ENCODE measurements at regions not wholly inside any gene's neighbourhood (a gene's known extent, or its start where the extent isn't known, plus 50 kb on each side); places are given as distances from the start of the nearest gene placed in this dataset.
"Not testable (repeated sequence)": the region's sequence is repeated elsewhere in the genome, so short reads cannot be mapped to it uniquely, and the experiment has no call there.

GRCh38 chr2:87675487-87675886, 72.4 kb upstream of the PLGLB2 start:
- not testable (repeated sequence) for H3K27me3 ChIP-seq (replicated peaks; ENCODE audit: insufficient read depth); H3K36me3 ChIP-seq; H3K4me3 ChIP-seq; H3K27ac ChIP-seq; H3K9me3 ChIP-seq; H3K4me1 ChIP-seq (ENCODE audit: control insufficient read depth in 1 of 2, low read depth in 2 of 2); DNase-seq (ENCODE audit: low spot score)
- peak; percentile 26 for ATAC-seq (ENCODE audit: insufficient number of reproducible peaks, low FRiP score, low read depth)

GRCh38 chr2:87677421-87677923, 70.4 kb upstream of the PLGLB2 start:
- ATAC-seq (ENCODE audit: insufficient number of reproducible peaks, low FRiP score, low read depth); DNase-seq (ENCODE audit: low spot score); H3K4me3 ChIP-seq; H3K27me3 ChIP-seq (replicated peaks; ENCODE audit: insufficient read depth); H3K36me3 ChIP-seq; H3K27ac ChIP-seq; H3K9me3 ChIP-seq; H3K4me1 ChIP-seq (ENCODE audit: control insufficient read depth in 1 of 2, low read depth in 2 of 2): not testable (repeated sequence)

DNA sequence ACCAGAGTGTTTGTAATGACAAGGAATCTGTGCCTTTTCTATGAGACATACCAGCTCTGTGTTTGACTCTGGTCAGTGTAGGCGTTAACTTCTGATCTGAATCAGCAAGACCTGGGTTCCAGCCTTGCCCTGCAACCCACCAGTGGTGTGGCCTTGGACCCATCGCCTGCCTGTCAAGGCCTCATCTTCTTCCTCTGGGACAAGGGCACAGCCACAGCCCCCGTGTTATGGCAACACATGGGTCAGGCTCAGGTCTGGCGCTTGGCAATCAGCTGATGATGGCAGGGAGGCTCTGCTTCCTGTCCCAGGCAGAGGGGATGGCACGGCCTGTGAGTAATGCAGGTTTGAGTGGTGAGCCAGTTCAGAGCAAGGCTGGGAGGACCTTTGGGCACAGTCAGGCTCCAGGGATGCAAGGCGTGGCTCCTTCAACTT, 69.1 kb upstream of the PLGLB2 start:
- not testable (repeated sequence) for H3K9me3 ChIP-seq; H3K4me3 ChIP-seq; H3K4me1 ChIP-seq (ENCODE audit: control insufficient read depth in 1 of 2, low read depth in 2 of 2); H3K27me3 ChIP-seq (replicated peaks; ENCODE audit: insufficient read depth); H3K36me3 ChIP-seq; H3K27ac ChIP-seq; DNase-seq (ENCODE audit: low spot score); ATAC-seq (ENCODE audit: insufficient number of reproducible peaks, low FRiP score, low read depth)

- H3K4me1 ChIP-seq (ENCODE audit: control insufficient read depth in 1 of 2, low read depth in 2 of 2); H3K27ac ChIP-seq; ATAC-seq (ENCODE audit: insufficient number of reproducible peaks, low FRiP score, low read depth); H3K27me3 ChIP-seq (replicated peaks; ENCODE audit: insufficient read depth); DNase-seq (ENCODE audit: low spot score); H3K36me3 ChIP-seq; H3K4me3 ChIP-seq; H3K9me3 ChIP-seq: not testable (repeated sequence)
Observed at GRCh38 chr2:87679950-87680349, 67.9 kb upstream of the PLGLB2 start.

- H3K9me3 ChIP-seq; H3K4me1 ChIP-seq (ENCODE audit: control insufficient read depth in 1 of 2, low read depth in 2 of 2); ATAC-seq (ENCODE audit: insufficient number of reproducible peaks, low FRiP score, low read depth); DNase-seq (ENCODE audit: low spot score); H3K27me3 ChIP-seq (replicated peaks; ENCODE audit: insufficient read depth); H3K27ac ChIP-seq; H3K4me3 ChIP-seq; H3K36me3 ChIP-seq: not testable (repeated sequence)
Observed at GRCh38 chr2:87680691-87681090, 67.2 kb upstream of the PLGLB2 start.

DNA sequence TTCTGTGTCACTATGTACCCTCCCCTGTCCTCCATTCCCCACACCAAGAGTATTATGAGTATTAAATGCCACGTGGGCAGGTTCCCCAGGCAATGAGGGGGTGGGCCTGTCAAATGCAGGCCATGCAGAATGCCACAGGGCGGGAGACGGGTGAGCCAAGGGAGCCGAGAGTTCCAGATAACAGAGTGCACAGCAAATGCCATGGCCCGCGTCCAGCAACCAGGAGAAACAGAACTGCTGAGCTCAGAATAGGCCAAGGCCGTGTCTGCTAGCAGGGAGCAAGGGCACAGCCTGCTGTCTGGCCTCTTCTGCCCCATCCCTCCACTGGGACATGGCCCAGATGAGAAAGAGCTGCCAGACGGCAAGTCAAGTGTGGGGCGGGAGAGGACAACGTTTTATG, 64.4 kb upstream of the PLGLB2 start:
- H3K27me3 ChIP-seq (replicated peaks; ENCODE audit: insufficient read depth); H3K27ac ChIP-seq; DNase-seq (ENCODE audit: low spot score); H3K4me1 ChIP-seq (ENCODE audit: control insufficient read depth in 1 of 2, low read depth in 2 of 2); H3K9me3 ChIP-seq; H3K4me3 ChIP-seq; H3K36me3 ChIP-seq: not testable (repeated sequence)
- peak; percentile 64 for ATAC-seq (ENCODE audit: insufficient number of reproducible peaks, low FRiP score, low read depth)

GRCh38 chr2:87683961-87684360, 63.9 kb upstream of the PLGLB2 start:
- H3K36me3 ChIP-seq; H3K27me3 ChIP-seq (replicated peaks; ENCODE audit: insufficient read depth); H3K4me3 ChIP-seq; H3K9me3 ChIP-seq; H3K4me1 ChIP-seq (ENCODE audit: control insufficient read depth in 1 of 2, low read depth in 2 of 2); H3K27ac ChIP-seq; DNase-seq (ENCODE audit: low spot score); ATAC-seq (ENCODE audit: insufficient number of reproducible peaks, low FRiP score, low read depth): not testable (repeated sequence)

GRCh38 chr2:87685558-87685957, 62.3 kb upstream of the PLGLB2 start:
- H3K36me3 ChIP-seq; H3K9me3 ChIP-seq; ATAC-seq (ENCODE audit: insufficient number of reproducible peaks, low FRiP score, low read depth); H3K4me1 ChIP-seq (ENCODE audit: control insufficient read depth in 1 of 2, low read depth in 2 of 2); H3K27ac ChIP-seq; H3K27me3 ChIP-seq (replicated peaks; ENCODE audit: insufficient read depth); H3K4me3 ChIP-seq; DNase-seq (ENCODE audit: low spot score): not testable (repeated sequence)

GRCh38 chr2:87686873-87687549, 60.9 kb upstream of the PLGLB2 start:
- not testable (repeated sequence) for H3K27me3 ChIP-seq (replicated peaks; ENCODE audit: insufficient read depth); ATAC-seq (ENCODE audit: insufficient number of reproducible peaks, low FRiP score, low read depth); H3K4me3 ChIP-seq; H3K36me3 ChIP-seq; H3K9me3 ChIP-seq; H3K4me1 ChIP-seq (ENCODE audit: control insufficient read depth in 1 of 2, low read depth in 2 of 2); DNase-seq (ENCODE audit: low spot score); H3K27ac ChIP-seq

GRCh38 chr2:87687550-87688270, 60.2 kb upstream of the PLGLB2 start:
- ATAC-seq (ENCODE audit: insufficient number of reproducible peaks, low FRiP score, low read depth); H3K36me3 ChIP-seq; H3K27me3 ChIP-seq (replicated peaks; ENCODE audit: insufficient read depth); H3K9me3 ChIP-seq; H3K4me1 ChIP-seq (ENCODE audit: control insufficient read depth in 1 of 2, low read depth in 2 of 2); DNase-seq (ENCODE audit: low spot score); H3K27ac ChIP-seq; H3K4me3 ChIP-seq: not testable (repeated sequence)

DNA sequence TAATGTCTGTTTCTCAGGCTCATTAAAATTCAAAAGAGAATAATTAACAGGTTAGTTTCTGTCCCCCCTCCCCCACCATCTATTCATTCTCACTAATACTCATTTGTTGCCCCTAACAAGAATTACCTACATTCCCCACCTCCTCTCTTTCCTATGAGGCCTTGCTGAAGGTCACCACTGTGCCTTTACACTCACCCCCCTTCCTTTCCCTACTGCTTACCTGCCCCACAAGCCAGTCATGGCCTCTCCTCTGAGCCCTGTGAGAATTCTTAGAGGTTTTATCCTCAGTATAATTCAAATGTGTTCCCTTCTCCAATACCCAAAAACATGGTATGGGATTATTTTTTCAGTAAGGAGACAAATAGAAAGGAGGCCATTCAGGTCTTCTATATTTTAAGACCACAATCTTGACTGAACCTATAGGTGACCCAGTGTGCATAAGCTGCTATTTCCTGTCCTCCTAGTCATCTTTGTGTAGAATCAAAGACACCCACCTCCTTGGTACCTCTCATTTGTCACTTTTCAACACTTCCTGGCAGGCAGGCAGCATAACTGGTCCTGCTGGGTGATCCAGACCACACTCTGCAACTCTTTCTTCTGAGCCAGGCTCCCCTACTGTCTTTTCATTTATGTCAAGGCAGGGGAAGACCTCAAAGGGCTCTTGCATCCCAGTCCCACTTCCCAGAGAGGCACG, 55.8 kb upstream of the PLGLB2 start:
- not testable (repeated sequence) for H3K4me1 ChIP-seq (ENCODE audit: control insufficient read depth in 1 of 2, low read depth in 2 of 2); H3K9me3 ChIP-seq; ATAC-seq (ENCODE audit: insufficient number of reproducible peaks, low FRiP score, low read depth); H3K27ac ChIP-seq; H3K4me3 ChIP-seq; DNase-seq (ENCODE audit: low spot score); H3K36me3 ChIP-seq; H3K27me3 ChIP-seq (replicated peaks; ENCODE audit: insufficient read depth)

GRCh38 chr2:87692914-87693313, 55.0 kb upstream of the PLGLB2 start:
- ATAC-seq (ENCODE audit: insufficient number of reproducible peaks, low FRiP score, low read depth); H3K27ac ChIP-seq: not testable (repeated sequence)

More at GRCh38 chr2:87692914-87693313, 55.0 kb upstream of the PLGLB2 start:
- DNase-seq (ENCODE audit: low spot score); H3K4me3 ChIP-seq; H3K9me3 ChIP-seq; H3K4me1 ChIP-seq (ENCODE audit: control insufficient read depth in 1 of 2, low read depth in 2 of 2); H3K27me3 ChIP-seq (replicated peaks; ENCODE audit: insufficient read depth); H3K36me3 ChIP-seq: not testable (repeated sequence)

Data from thoracic aorta (tissue), 2 donors.